Gastroesophageal sphincter (tissue), 3 donors: ENCODE measurements at regions not wholly inside any gene's neighbourhood (a gene's known extent, or its start where the extent isn't known, plus 50 kb on each side); places are given as distances from the start of the nearest gene placed in this dataset.

Source experiments
- EP300 ChIP-seq: sonication (generic); formaldehyde crosslinking; IDR thresholded peaks from one replicate; pipeline ENCODE4 v1.6.1; 2017; ENCODE audit warnings: antibody characterized with exemption, mild to moderate bottlenecking
- POLR2AphosphoS5 ChIP-seq: sonication (generic); formaldehyde crosslinking; IDR thresholded peaks from one replicate; pipeline ENCODE4 v1.6.1; 2017; ENCODE audit warnings: antibody characterized with exemption
- TF ChIP-seq, protein P1 (sequence below), 4 experiments: fragments of 200-600 bp in 2 of 4; fragments of 450-650 bp in 2 of 4; sonication (generic) in 1 of 4; IDR thresholded peaks; one replicate each; pipeline ENCODE4 v1.5.1; 2017 to 2019; ENCODE audit warnings: antibody characterized with exemption in 4 of 4, mild to moderate bottlenecking in 2 of 4, moderate library complexity in 2 of 4

- TF ChIP-seq, protein P1, sequence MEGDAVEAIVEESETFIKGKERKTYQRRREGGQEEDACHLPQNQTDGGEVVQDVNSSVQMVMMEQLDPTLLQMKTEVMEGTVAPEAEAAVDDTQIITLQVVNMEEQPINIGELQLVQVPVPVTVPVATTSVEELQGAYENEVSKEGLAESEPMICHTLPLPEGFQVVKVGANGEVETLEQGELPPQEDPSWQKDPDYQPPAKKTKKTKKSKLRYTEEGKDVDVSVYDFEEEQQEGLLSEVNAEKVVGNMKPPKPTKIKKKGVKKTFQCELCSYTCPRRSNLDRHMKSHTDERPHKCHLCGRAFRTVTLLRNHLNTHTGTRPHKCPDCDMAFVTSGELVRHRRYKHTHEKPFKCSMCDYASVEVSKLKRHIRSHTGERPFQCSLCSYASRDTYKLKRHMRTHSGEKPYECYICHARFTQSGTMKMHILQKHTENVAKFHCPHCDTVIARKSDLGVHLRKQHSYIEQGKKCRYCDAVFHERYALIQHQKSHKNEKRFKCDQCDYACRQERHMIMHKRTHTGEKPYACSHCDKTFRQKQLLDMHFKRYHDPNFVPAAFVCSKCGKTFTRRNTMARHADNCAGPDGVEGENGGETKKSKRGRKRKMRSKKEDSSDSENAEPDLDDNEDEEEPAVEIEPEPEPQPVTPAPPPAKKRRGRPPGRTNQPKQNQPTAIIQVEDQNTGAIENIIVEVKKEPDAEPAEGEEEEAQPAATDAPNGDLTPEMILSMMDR (IDR thresholded peaks at IDR 0.05), result no peak
- TF ChIP-seq POLR2AphosphoS5 (no peak), EP300 (no peak)
Measured at GRCh38 chr2:216920937-216921456, 61.1 kb upstream of the TNP1 start.
